ENCODE measurements at regions not wholly inside any gene's neighbourhood (a gene's known extent, or its start where the extent isn't known, plus 50 kb on each side); places are given as distances from the start of the nearest gene placed in this dataset.

GRCh38 chr11:112801025-112801816 is 160.0 kb upstream of the NCAM1 start:
- Histone ChIP-seq H3K27ac (ENCODE audit: low read depth, low read length) (no peak overlapping the region), H3K4me3 (ENCODE audit: insufficient read depth, low read length) (no peak overlapping the region), H3K27me3 (ENCODE audit: insufficient read depth, low read length) (no peaks in the 10 kb centered on the region), H3K4me1 (ENCODE audit: insufficient read depth, low read length) (no peaks in the 10 kb centered on the region), H2AFZ (ENCODE audit: low read length) (no peak overlapping the region), H4K20me1 (ENCODE audit: insufficient read depth, low read length) (no peaks in the 10 kb centered on the region), H3K36me3 (ENCODE audit: insufficient read depth, low read length) (no peaks in the 10 kb centered on the region), H3K4me2 (ENCODE audit: insufficient read depth, low read length) (no peak overlapping the region), H3K79me2 (ENCODE audit: insufficient read depth, low read length) (no peaks in the 10 kb centered on the region), H3K9me3 (ENCODE audit: low read depth, low read length) (no peaks in the 10 kb centered on the region)
- no peak for DNase-seq (ENCODE audit: insufficient read length, low spot score, missing footprints)
- no peak for TF ChIP-seq CTCF (IDR thresholded peaks at IDR 0.05; ENCODE audit: extremely low read depth, low read depth, low read length)

GRCh38 chr11:112801817-112802088 is 159.5 kb upstream of the NCAM1 start:
- DNase-seq (ENCODE audit: insufficient read length, low spot score, missing footprints) = no peak
- Histone ChIP-seq H3K27me3 (ENCODE audit: insufficient read depth, low read length) (no peaks in the 10 kb centered on the region), H3K79me2 (ENCODE audit: insufficient read depth, low read length) (no peaks in the 10 kb centered on the region), H3K4me1 (ENCODE audit: insufficient read depth, low read length) (no peaks in the 10 kb centered on the region), H2AFZ (ENCODE audit: low read length) (no peak overlapping the region), H3K4me3 (ENCODE audit: insufficient read depth, low read length) (no peak overlapping the region), H3K9me3 (ENCODE audit: low read depth, low read length) (no peaks in the 10 kb centered on the region), H3K4me2 (ENCODE audit: insufficient read depth, low read length) (no peak overlapping the region), H3K27ac (ENCODE audit: low read depth, low read length) (no peak overlapping the region), H3K36me3 (ENCODE audit: insufficient read depth, low read length) (no peaks in the 10 kb centered on the region), H4K20me1 (ENCODE audit: insufficient read depth, low read length) (no peaks in the 10 kb centered on the region)
- no peak for TF ChIP-seq CTCF (IDR thresholded peaks at IDR 0.05; ENCODE audit: extremely low read depth, low read depth, low read length)

GRCh38 chr11:112805658-112806057 is 155.6 kb upstream of the NCAM1 start:
- Histone ChIP-seq H3K9me3 (ENCODE audit: low read depth, low read length) (no peaks in the 10 kb centered on the region), H3K4me3 (ENCODE audit: insufficient read depth, low read length) (no peak overlapping the region), H2AFZ (ENCODE audit: low read length) (no peak overlapping the region), H3K4me1 (ENCODE audit: insufficient read depth, low read length) (no peaks in the 10 kb centered on the region), H3K36me3 (ENCODE audit: insufficient read depth, low read length) (no peaks in the 10 kb centered on the region), H4K20me1 (ENCODE audit: insufficient read depth, low read length) (no peaks in the 10 kb centered on the region), H3K4me2 (ENCODE audit: insufficient read depth, low read length) (no peak overlapping the region), H3K79me2 (ENCODE audit: insufficient read depth, low read length) (no peaks in the 10 kb centered on the region), H3K27ac (ENCODE audit: low read depth, low read length) (no peak overlapping the region), H3K27me3 (ENCODE audit: insufficient read depth, low read length) (no peaks in the 10 kb centered on the region)
- TF ChIP-seq CTCF (IDR thresholded peaks at IDR 0.05; ENCODE audit: extremely low read depth, low read depth, low read length) = no peak
- DNase-seq (ENCODE audit: insufficient read length, low spot score, missing footprints) = no peak

- Histone ChIP-seq H3K4me1 (ENCODE audit: insufficient read depth, low read length) (no peaks in the 10 kb centered on the region), H3K4me2 (ENCODE audit: insufficient read depth, low read length) (no peak overlapping the region), H2AFZ (ENCODE audit: low read length) (no peak overlapping the region), H3K27ac (ENCODE audit: low read depth, low read length) (no peak overlapping the region), H4K20me1 (ENCODE audit: insufficient read depth, low read length) (no peaks in the 10 kb centered on the region), H3K4me3 (ENCODE audit: insufficient read depth, low read length) (no peak overlapping the region), H3K27me3 (ENCODE audit: insufficient read depth, low read length) (no peaks in the 10 kb centered on the region), H3K36me3 (ENCODE audit: insufficient read depth, low read length) (no peaks in the 10 kb centered on the region), H3K9me3 (ENCODE audit: low read depth, low read length) (no peaks in the 10 kb centered on the region), H3K79me2 (ENCODE audit: insufficient read depth, low read length) (no peaks in the 10 kb centered on the region)
- no peak for DNase-seq (ENCODE audit: insufficient read length, low spot score, missing footprints)
- TF ChIP-seq CTCF (IDR thresholded peaks at IDR 0.05; ENCODE audit: extremely low read depth, low read depth, low read length) = no peak
These were observed 155.0 kb upstream of the NCAM1 start for GRCh38 chr11:112806256-112806655.

Data from osteoblast (primary cell).